HS-5 (cell line): ENCODE measurements at regions not wholly inside any gene's neighbourhood (a gene's known extent, or its start where the extent isn't known, plus 50 kb on each side); places are given as distances from the start of the nearest gene placed in this dataset.

Experiments used
- DNase-seq: peaks from one replicate; pipeline ENCODE4 v3.0.0-alpha.2; 2012; ENCODE audit warnings: low read depth

DNA sequence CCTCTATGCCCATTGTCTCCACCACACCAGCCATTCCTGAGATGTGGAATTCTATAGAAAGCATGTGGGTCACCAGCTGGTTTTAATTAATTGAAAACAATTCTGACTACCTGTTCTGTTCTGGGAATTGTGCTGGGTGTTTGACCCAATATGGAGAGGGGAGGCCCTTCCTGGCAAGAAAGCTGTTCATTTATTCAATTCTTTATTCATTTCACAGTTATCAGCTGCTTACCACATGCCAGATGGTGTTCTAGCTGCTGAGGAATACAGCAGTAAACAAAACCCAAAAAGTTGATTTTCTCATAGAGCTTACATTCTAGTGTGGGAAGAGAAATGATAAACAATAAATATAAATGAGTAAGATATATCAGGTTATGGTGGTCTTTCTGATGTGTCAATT, 296.1 kb upstream of the RASGRP1 start:
- DNase-seq = no peak

DNA sequence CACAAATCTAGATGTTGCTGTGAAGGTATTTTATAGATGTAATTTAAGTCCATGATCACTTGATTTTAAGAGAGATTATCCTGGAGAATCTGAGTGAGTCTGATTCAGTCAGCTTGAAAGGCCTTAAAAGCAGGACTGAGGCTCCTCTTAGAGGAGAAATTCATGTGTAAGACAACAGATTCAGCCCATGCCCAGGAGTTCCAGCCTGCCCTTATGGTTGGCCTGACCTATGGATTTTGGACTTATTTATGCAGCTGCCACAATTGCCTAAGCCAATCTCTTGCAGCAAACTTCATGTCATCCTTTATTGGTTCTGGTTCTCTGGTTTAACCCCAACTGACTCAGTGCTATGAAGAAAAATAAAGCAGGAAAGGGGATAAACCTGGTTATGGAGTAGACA, 296.5 kb upstream of the RASGRP1 start:
- no peak for DNase-seq

DNA sequence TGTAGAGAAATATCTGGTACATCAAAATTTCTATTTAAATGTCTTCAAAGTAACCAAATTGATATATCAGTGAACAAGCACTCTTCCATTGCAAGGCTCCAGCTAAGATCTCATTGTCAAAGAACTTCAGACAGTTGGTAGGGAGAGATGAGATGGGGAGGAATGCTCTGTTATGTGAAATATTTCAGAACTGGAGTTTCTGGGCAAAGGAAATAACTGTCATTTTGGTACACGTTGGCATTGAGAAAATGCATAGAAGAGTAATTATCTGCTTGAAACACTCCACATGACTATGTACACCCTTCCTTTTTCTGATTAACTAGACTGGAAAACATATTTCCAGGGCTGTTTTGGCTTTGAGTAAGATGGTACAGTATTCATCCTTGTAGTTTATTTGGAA, 297.5 kb upstream of the RASGRP1 start:
- DNase-seq = no peak

DNA sequence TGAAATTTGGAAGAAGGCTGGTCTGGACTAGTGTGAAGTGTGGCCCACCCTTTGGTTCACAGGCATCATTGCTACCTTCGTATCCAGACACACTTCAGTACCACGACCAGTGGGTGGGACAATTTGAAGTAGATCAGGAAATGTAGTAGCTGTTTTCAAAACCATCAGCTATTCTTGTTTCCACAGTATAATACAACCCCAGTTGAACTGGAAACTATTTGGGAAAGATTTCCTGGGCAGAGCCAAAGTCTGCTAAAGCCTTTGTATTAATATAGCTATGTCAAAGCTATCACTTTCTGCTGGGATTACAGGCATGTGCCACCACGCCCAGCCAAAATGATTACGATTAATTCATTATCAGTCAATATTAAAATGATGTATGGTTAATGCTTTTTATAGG, 298.8 kb upstream of the RASGRP1 start:
- no peak for DNase-seq

DNA sequence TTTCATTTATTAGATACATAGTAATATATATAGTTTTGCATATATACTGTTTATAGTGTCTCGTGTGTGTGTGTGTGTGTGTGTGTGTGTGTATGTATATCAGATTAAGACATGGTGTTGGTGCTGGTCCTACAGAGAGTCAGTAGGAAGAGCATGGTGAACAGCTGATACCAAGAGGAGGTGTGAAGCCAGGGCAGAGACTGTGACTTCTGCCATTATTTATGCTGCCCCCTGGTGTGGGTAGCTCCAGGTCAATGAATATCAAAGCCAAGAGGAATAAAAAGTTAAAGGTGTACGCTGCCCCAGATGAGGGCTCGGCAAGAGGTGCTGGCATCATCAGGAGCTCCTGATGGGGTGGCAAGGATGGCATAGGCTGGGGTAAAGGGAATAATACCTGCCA, 299.5 kb upstream of the RASGRP1 start:
- DNase-seq = no peak

DNA sequence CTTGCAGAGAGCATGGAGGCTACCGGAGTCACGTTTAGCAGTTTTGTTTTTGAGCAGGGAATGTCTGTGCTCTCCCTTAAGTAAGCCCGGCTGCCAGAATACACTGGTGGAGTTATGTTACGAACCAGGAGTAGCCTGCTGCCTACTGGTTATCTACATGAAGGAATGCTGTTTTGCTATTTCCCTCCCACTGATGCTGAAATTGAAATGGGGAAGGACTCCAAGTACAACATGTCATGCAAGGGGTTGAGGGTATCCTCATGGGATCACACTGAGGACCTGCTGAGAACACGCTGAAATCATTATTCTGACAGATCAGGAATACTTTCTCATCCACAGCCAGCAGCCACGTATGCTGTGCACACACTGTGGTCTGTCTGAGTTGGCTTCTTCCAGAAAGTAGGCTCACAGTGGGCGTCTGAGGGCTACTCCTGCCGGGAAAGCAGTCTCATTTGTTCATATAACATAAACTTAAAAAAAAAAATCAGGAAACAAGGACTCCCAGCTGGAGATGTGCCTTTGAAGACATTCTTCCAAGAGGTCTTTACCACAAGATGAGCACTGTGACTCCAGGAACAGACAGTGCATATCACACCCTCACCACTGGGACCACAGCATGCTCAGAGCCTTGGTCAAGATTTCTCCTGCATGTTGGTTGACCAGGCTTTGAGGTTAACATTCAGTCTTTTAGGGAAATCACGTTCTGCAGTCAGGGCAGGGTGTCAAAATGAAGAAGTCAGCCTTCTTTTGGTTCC, 300.4 kb upstream of the RASGRP1 start:
- DNase-seq = no peak

DNA sequence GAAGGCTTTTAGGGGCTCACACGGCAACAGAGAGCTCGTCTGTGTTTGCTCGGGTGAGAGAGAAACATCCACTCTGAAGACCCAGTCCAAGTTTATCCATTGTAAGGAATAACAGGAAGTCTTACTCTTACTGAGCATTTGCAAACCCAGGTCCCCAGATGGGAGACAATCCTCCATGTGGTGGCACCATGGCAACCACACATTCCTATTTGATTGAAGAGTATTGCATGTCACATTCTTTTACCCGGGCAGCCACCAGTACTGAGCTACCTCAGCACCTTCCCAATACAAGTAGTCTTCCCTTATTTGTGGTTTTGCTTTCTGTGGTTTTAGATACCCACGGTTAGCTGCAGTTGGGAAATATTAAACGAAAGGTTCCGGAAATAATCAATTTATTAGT, 302.9 kb upstream of the RASGRP1 start:
- no peak for DNase-seq

DNA sequence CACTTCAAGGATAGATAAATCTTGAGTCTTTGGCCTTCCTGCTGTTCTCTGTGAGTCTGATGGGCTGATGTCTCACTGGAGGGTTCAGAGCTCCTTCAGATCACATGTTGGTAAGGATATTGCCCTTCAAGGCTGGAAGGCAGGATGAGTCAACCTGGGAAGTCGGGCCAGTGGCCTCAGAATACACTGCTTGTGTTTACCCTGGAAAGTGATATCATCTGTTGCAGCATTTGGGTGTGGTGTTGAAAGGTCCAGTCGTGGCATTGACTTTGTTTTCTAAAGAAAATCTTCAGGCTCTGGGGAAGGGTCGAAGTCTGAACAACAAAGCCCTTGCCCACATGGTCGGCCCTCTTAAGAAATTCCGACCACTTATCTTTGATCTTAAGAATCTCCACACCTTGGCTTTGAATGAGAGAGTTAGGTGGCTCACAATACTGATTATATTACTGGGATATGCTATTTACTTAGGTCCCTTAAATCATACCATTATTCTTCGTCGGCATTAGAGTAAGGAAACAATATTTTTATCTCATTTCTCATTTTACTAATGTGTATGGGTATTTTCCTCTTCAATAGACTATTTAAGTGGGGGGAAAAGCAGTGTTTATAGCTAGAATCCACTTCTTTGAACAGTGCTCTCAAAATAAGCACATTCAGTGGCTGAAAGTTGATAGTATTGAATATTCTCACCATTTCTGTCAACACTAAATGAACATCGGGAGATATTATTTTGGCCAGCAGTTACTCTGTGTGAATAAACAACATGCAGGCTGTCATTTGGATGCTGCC, 303.9 kb upstream of the RASGRP1 start:
- DNase-seq = peak; percentile 82

DNA sequence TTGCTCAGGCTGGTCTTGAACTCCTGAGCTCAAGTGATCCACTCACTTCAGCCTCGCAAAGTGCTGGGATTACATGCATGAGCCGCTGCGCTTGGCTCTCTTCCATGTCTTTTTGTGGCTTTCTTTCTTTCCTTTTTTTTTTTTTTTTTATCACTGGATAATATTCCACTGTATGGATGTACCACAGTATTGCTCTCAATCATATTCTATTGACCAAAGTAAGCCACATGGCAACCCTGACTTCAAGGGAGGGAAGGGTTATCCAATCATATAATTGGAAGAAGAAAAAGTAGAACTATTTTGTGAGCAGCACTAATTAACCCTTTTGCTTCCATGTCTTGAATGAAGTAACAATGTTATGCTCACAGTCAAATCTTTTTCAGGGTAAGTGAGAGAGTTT, 307.0 kb upstream of the RASGRP1 start:
- no peak for DNase-seq

DNA sequence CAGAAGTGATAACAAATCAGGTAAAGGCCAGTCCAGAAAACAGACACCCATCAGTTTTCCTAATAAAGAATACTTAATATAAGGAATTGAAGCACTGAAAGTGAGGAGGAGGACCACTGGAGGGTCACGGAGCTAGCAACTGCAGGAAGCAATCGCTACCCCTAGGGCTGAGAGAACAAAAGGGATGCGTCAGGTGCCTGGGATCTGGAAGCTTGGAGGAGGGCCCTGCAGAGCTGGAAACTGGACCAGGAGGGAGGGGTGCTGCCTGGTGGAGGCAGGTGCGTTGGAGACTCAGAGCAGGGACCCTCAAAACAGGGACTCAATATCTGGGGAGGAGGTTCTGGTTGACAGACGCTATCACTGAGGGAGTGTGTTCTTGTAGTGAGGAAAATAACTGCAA, 308.1 kb upstream of the RASGRP1 start:
- DNase-seq = no peak

DNA sequence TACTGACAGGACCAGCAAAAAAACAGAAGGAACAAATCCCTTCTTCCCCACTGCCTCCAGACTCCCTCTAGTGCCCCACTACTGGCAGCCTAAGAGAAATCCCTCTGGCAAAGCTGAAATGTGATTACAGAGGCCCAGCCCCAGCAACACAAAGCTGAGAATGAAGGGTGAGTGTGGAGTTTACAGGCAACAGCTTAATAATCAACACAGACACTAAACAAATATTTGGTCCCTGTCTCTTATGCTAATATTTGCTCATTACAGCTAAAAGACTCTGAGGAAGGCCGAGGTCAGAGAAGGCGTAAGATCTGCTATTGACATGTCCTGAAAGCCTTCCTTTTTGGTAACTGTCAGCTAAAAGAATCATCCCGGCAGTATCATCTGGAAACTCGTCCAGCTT, 308.5 kb upstream of the RASGRP1 start:
- DNase-seq = no peak

DNA sequence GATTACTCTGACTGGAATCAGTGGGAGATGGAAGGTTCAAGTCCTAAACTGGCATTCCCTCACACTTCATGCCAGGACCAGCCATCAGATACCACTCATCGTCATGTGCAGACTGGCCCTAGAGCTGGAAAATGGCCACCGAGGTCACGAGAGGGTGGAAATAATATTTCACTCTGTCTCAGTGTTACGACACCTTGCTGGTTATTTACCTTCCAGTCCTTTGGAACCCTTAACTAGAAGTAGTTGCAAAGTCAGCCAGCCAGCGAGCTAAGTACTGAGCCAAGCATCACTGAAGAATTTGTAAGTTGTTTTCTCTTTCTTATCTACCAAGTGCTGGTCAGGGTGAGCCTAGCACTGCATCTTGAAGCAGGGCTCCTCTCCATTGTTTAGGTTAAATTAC, 309.9 kb upstream of the RASGRP1 start:
- DNase-seq = no peak

DNA sequence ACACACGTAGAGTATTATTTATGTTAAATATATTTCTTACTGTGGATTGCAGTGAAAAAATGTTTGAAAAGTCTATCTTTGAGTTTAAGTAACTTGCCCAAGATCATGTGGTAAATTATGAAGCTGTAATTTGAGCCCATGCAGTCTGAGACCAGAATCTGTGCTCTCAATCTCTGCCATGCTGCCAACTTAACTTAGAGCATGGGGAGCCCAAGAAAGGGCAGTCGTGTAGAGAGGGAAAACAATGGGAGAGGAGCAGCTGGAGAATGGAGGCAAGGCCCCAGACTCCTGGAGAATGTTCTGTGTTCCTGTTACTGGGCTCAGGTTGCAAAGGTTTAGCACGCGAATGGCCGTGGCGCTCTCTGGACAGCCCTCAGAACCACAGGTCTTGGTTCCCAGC, 311.6 kb upstream of the RASGRP1 start:
- DNase-seq = no peak

DNA sequence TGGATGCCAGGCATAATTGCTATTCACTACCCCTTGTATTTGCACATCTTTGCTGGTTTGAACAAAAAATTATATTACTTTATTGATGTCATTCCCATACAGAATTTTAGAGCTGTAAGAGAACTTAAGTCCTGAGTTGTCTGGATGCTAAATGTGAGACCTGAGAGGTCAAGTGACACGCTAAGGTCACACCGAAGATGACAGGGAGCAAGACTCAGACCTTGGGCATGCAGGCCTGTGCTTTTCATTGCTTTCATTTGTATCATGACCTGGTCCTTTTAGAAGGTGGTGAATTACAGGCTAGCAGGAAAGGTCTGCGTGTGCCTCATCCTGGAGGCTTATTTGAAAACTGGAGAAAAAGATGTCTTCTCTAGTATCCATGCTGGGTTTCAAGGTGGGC, 312.0 kb upstream of the RASGRP1 start:
- DNase-seq = no peak

DNA sequence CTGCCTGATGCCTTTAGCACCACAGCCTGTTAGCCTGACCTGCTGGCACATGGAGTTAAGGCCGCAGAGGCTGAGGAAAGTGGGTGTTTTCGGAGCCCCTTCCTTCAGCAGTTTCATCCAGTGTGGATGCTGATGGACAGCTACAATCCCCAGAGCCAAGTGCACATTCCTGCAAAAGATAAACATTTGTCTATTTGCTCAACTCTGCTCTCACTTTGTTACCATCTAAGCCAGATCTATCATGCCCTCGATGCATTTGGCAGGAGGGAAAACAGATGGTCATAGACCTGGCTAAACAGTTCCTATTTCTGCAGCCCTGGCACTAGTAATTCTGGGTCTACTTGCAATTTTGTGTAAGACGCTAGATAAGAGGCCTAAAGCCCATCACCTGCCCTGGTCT, 312.9 kb upstream of the RASGRP1 start:
- no peak for DNase-seq

DNA sequence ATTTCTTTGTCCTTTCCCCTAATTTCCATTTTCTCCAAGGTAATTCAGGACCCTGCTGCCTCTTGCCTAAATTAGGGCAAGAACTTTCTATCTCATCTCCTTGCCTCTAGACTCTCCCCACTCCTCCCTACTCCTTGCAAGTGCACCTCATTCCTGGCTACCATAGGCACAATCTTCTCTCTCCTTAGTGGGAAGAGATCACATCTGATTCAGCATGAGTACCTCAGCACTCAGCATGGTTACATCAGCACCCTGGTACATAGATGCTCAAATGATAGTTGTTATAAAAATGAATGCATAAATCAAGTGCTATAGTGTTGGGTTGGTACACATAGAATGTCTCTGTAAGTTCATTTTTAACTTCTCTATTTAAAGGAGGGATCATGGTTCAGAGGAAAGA, 313.4 kb upstream of the RASGRP1 start:
- DNase-seq = no peak

DNA sequence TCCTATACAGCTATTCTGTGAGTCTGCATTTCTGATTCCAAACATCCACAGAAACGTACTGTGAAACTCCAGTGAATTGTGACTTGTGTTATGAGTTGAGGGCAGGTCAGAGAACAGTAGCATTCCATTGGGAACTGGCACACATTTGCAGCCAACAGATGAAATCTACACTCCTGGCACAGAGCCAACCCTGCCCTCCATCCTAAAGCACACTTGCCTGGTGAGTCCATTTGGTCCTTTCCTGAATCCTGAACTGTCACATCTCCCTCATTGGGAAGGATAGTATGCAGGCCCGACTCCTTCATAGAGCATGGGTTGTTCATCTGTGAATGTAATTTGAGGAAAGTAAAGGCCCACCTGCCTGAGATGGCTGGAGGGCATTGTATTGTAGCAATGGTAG, 314.3 kb upstream of the RASGRP1 start:
- DNase-seq = no peak

DNA sequence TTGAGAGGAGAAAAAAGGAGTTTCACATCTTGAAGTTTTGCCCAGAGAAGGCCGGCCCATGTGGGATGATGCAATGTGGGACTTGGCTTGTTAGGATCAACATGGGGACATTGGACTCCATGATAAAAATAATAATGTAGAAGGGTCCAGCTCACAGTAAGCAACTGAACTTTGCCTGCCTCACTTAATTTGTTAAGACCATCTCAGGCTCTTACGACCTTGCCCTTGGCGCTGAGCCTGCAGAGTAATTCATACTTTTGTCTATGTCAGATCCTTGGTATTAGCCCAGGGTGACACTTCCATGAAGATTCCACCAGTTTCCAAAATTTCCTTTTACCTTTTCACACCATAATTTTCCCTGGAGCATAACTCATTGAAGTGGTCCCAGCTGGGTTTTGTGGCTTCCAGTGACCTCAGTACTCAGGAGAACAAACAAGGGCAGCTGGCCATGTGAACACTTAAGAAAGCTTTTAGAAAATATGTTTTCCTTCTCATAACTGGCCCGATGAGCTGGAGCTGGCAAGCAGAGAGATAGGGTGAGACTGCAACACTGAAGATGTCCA, 315.4 kb upstream of the RASGRP1 start:
- no peak for DNase-seq

DNA sequence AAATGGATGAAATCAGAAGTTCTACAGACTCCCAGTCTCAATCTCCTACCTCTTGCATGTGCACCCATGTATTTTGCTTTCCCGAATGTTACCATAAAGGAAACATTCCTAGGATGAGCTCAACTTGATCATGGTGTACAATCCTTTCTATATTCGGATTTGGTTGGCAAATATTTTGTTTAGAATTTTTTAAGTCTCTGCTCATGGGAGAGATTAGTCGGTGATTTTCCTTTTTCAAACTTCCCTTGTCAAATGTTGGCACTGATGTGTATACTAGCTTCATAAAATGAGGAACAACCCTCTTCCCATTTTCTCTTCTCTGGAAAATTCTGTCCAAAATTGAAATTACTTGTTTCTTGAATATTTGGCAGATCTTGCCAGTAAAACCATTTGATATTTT, 317.6 kb upstream of the RASGRP1 start:
- no peak for DNase-seq

DNA sequence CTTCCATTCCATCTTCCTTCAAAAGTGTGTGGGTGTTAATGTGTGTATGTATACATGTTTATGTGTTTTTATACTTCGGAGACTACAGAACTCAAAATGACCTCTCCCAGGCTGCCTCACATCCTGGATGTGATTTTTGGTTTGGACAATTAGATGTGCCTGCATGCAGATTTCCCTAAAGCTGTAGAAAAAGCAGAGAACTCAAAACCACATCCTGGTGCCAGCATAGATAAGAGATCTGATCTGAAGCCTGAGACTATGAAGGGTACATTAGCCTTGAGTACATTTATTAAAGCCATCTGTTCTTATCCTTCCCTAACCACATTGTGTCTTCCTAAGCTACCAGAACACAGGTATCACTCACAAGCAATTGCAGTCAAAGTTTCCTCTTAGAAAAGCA, 319.4 kb upstream of the RASGRP1 start:
- DNase-seq = no peak

DNA sequence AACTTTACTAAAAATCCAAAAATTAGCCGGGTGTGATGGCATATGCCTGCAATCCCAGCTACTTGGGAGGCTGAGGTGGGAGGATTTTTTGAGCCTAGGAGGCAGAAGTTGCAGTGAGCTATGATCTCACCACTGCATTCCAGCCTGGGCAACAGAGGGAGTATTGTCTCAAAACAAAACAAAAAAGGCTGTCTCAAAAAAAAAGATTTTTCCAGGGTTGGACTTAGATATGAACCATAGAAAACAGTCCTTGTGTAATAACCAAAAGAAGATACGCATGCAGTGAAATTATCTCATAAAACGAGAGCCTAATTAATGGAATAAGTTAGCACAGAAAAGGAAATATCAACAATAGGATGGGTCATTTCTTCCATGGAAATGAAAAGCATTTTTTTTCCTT, 320.4 kb upstream of the RASGRP1 start:
- no peak for DNase-seq

DNA sequence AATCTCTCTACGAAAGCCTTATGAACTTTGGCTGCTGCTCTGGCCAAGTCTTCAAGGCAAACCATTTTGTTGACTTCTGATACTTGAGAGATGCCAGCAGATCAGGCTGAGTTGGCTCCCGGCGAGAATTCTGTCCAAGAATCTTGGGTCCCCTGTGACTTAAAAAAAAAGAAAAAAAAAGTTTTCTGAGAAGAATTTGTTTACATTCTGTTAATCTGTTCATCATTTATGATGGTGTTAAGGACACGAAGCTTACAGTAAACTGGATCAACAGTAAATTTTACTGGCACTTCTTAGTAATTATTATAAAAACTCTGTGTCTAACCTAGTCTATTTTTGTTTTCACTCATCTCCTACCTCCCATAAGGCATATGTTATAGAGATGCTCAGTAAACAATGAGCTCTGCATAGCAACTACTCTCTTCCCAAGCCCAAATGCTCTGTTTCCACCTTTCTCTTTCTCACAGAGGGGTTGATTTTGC, 320.9 kb upstream of the RASGRP1 start:
- no peak for DNase-seq
